IMR-90 (cell line): ENCODE measurements at regions not wholly inside any gene's neighbourhood (a gene's known extent, or its start where the extent isn't known, plus 50 kb on each side); places are given as distances from the start of the nearest gene placed in this dataset.

ENCODE experiments used
- ATAC-seq: fragments of 200-7000 bp; cut with Tn5 transposase; 2 replicates; pipeline ENCODE4 v1.9.1; 2020; ENCODE audit warnings: low read depth, mild to moderate bottlenecking, moderate library complexity
- BruUV-seq: library from RNA; stranded (reverse); fragments of 400-500 nt; replicated peaks from 2 replicates; lab custom pipeline; 2021; lab: Mats Ljungman, UMichigan
- CTCF ChIA-PET: fragments of 300-600 bp; formaldehyde crosslinking; extraction: SDS; loops from one replicate; lab custom pipeline; 2021; ENCODE audit warnings: antibody characterized with exemption; lab: Yijun Ruan, JAX
- POLR2A ChIA-PET: fragments of 300-600 bp; sonication (Branson Sonifier 250); formaldehyde crosslinking; loops from one replicate; lab custom pipeline; 2022; ENCODE audit warnings: antibody characterized with exemption; ENCODE audit not compliant: unreplicated experiment; lab: Charles Lee
- DNase-seq: peaks from one replicate; pipeline ENCODE4 v3.0.0; 2013
- H2AFZ ChIP-seq: replicated peaks from 2 replicates; pipeline ENCODE3; 2013; ENCODE audit warnings: low read length, mild to moderate bottlenecking; ENCODE audit not compliant: poor library complexity
- H2AK5ac ChIP-seq: 2 replicates; pipeline ENCODE4 v1.6.1; 2013; ENCODE audit warnings: low read depth, low read length, inconsistent platforms
- H2AK9ac ChIP-seq: replicated peaks from 2 replicates; pipeline ENCODE3; 2013; ENCODE audit warnings: mild to moderate bottlenecking, low read depth, low read length, moderate library complexity; ENCODE audit not compliant: poor library complexity
- H2BK120ac ChIP-seq: 2 replicates; pipeline ENCODE4 v1.6.1; 2013; ENCODE audit warnings: low read depth, low read length, inconsistent platforms
- H2BK15ac ChIP-seq: 3 replicates; pipeline ENCODE4 v1.6.1; 2013; ENCODE audit warnings: low read depth, low read length, inconsistent platforms
- H2BK20ac ChIP-seq: 2 replicates; pipeline ENCODE4 v1.6.1; 2013; ENCODE audit warnings: low read depth, mild to moderate bottlenecking, inconsistent platforms, low read length, moderate library complexity
- H2BK5ac ChIP-seq: 2 replicates; pipeline ENCODE4 v1.6.1; 2013; ENCODE audit warnings: mild to moderate bottlenecking, low read depth, low read length, inconsistent platforms; ENCODE audit not compliant: poor library complexity, severe bottlenecking
- H3K14ac ChIP-seq: replicated peaks from 2 replicates; pipeline ENCODE4 v1.6.1; 2013; ENCODE audit warnings: low read depth, low read length, inconsistent platforms
- H3K18ac ChIP-seq: 2 replicates; pipeline ENCODE4 v1.6.1; 2013; ENCODE audit warnings: low read depth, low read length, control low read depth
- H3K23ac ChIP-seq: 2 replicates; pipeline ENCODE4 v1.6.1; 2013; ENCODE audit warnings: low read depth, low read length, inconsistent platforms
- H3K27ac ChIP-seq: 2 replicates; pipeline ENCODE4 v1.5.1; 2013; ENCODE audit warnings: mild to moderate bottlenecking, control low read depth, low read length; ENCODE audit not compliant: insufficient read depth
- H3K27me3 ChIP-seq: 2 replicates; pipeline ENCODE4 v1.6.1; 2013; ENCODE audit warnings: low read length; ENCODE audit not compliant: control insufficient read depth, insufficient read depth
- H3K36me3 ChIP-seq: 2 replicates; pipeline ENCODE4 v1.6.1; 2013; ENCODE audit warnings: low read length, mixed read lengths; ENCODE audit not compliant: control insufficient read depth, insufficient read depth
- H3K4ac ChIP-seq: 2 replicates; pipeline ENCODE4 v1.6.1; 2013; ENCODE audit warnings: low read depth, low read length, inconsistent platforms
- H3K4me1 ChIP-seq: 2 replicates; pipeline ENCODE4 v1.6.1; 2013; ENCODE audit warnings: low read length, mixed read lengths; ENCODE audit not compliant: control insufficient read depth, insufficient read depth
- H3K4me2 ChIP-seq: 2 replicates; pipeline ENCODE4 v1.6.1; 2013; ENCODE audit warnings: low read depth, mild to moderate bottlenecking, control low read depth, low read length, moderate library complexity
- H3K4me3 ChIP-seq: 2 replicates; pipeline ENCODE4 v1.5.1; 2013; ENCODE audit warnings: low read depth, mild to moderate bottlenecking, control low read depth, low read length, moderate library complexity; ENCODE audit not compliant: insufficient read depth
- H3K56ac ChIP-seq: 2 replicates; pipeline ENCODE4 v1.6.1; 2013; ENCODE audit warnings: low read length, inconsistent platforms; ENCODE audit not compliant: insufficient read depth; ENCODE audit errors: extremely low read depth
- H3K79me1 ChIP-seq, 2 experiments: 2 replicates each; pipeline ENCODE4 v1.6.1; 2013; ENCODE audit warnings: low read length in 2 of 2, inconsistent platforms in 1 of 2, low read depth in 1 of 2
- H3K9ac ChIP-seq: 2 replicates; pipeline ENCODE4 v1.6.1; 2013; ENCODE audit warnings: low read depth, low read length, control low read depth
- H3K9me1 ChIP-seq: 2 replicates; pipeline ENCODE4 v1.6.1; 2013; ENCODE audit warnings: low read length, inconsistent platforms; ENCODE audit not compliant: insufficient read depth
- H3K9me3 ChIP-seq: 2 replicates; pipeline ENCODE4 v1.6.1; 2013; ENCODE audit warnings: low read length; ENCODE audit not compliant: control insufficient read depth, insufficient read depth
- H4K20me1 ChIP-seq: 2 replicates; pipeline ENCODE4 v1.6.1; 2013; ENCODE audit warnings: low read length, inconsistent platforms; ENCODE audit not compliant: insufficient read depth
- H4K5ac ChIP-seq: 2 replicates; pipeline ENCODE4 v1.6.1; 2013; ENCODE audit warnings: mild to moderate bottlenecking, low read depth, low read length, control low read depth
- H4K8ac ChIP-seq, 2 experiments: 2 replicates each; pipeline ENCODE4 v1.6.1; 2013; ENCODE audit warnings: low read depth in 2 of 2, low read length in 2 of 2, control low read depth in 1 of 2, inconsistent platforms in 1 of 2
- H4K91ac ChIP-seq: 2 replicates; pipeline ENCODE4 v1.6.1; 2013; ENCODE audit warnings: low read depth, low read length, inconsistent platforms; ENCODE audit not compliant: insufficient read depth
- BHLHE40 ChIP-seq: fragments of 150-350 bp; IDR thresholded peaks from 2 replicates; pipeline ENCODE4 v1.6.1; 2016; ENCODE audit warnings: mild to moderate bottlenecking, low read depth, low read length
- CEBPB ChIP-seq: IDR thresholded peaks from 2 replicates; pipeline ENCODE4 v1.6.1; 2012; ENCODE audit warnings: low read depth, low read length, improper control_type of control experiment
- CHD1 ChIP-seq: IDR thresholded peaks from 2 replicates; pipeline ENCODE4 v1.6.1; 2012; ENCODE audit warnings: low read depth, low read length, improper control_type of control experiment
- CTCF ChIP-seq: conservative IDR thresholded peaks from 2 replicates; pipeline ENCODE4 v1.5.1; 2012; ENCODE audit warnings: mild to moderate bottlenecking, low read depth, low read length, improper control_type of control experiment
- FOS ChIP-seq: fragments of 150-350 bp; IDR thresholded peaks from 2 replicates; pipeline ENCODE4 v1.6.1; 2016; ENCODE audit warnings: low read depth, low read length
- MAFK ChIP-seq: IDR thresholded peaks from 2 replicates; pipeline ENCODE4 v1.6.1; 2012; ENCODE audit warnings: low read depth, low read length, improper control_type of control experiment
- MAZ ChIP-seq: IDR thresholded peaks from 2 replicates; pipeline ENCODE4 v1.6.1; 2012; ENCODE audit warnings: low read depth, mild to moderate bottlenecking, low read length, improper control_type of control experiment, moderate library complexity, borderline replicate concordance
- MXI1 ChIP-seq: IDR thresholded peaks from 2 replicates; pipeline ENCODE4 v1.6.1; 2012; ENCODE audit warnings: low read depth, mild to moderate bottlenecking, low read length, moderate library complexity, borderline replicate concordance
- NFE2L2 ChIP-seq: fragments of 150-350 bp; IDR thresholded peaks from 2 replicates; pipeline ENCODE4 v1.6.1; 2016; ENCODE audit warnings: low read depth, mild to moderate bottlenecking, low read length
- POLR2A ChIP-seq: IDR thresholded peaks from 2 replicates; pipeline ENCODE4 v1.6.1; 2012; ENCODE audit warnings: mild to moderate bottlenecking, low read depth, low read length
- RAD21 ChIP-seq: IDR thresholded peaks from 2 replicates; pipeline ENCODE4 v1.6.1; 2012; ENCODE audit warnings: low read length, improper control_type of control experiment
- RCOR1 ChIP-seq: IDR thresholded peaks from 2 replicates; pipeline ENCODE4 v1.6.1; 2012; ENCODE audit warnings: mild to moderate bottlenecking, low read length, improper control_type of control experiment; ENCODE audit not compliant: insufficient replicate concordance
- RFX5 ChIP-seq: IDR thresholded peaks from 2 replicates; pipeline ENCODE4 v1.8.0; 2012; ENCODE audit warnings: low read depth, mild to moderate bottlenecking, low read length, moderate library complexity
- SMC3 ChIP-seq: fragments of 150-350 bp; IDR thresholded peaks from 2 replicates; pipeline ENCODE4 v1.6.1; 2016; ENCODE audit warnings: low read depth, mild to moderate bottlenecking, antibody characterized with exemption, low read length, moderate library complexity
- WGBS, 2 experiments: methylation state at CpG; one replicate each; pipeline versions ENCODE4 v1.1.5 to v1.1.7; 2013; ENCODE audit warnings: missing lambda C conversion rate in 2 of 2; ENCODE audit not compliant: insufficient read length in 1 of 2; ENCODE audit errors: extremely low coverage in 2 of 2; 5-methylcytosine and 5-hydroxymethylcytosine counted together
- dilution Hi-C: fragments of 300-500 bp; cut with HindIII; formaldehyde crosslinking; loops from one replicate; pipeline ENCODE4 v1.14.3; 2018; ENCODE audit warnings: low sequenced_read_pairs; ENCODE audit not compliant: unreplicated experiment
- in situ Hi-C: fragments of 300-500 bp; cut with MboI; formaldehyde crosslinking; loops from 3 replicates; pipeline ENCODE4 v1.14.3; 2019; ENCODE audit warnings: low sequenced_read_pairs, inconsistent platforms, mixed read lengths
- intact Hi-C: fragments of 100-400 bp; cut with micrococcal nuclease; formaldehyde crosslinking; loops from 2 replicates; pipeline ENCODE4 v1.10.0; 2022
- TF ChIP-seq, protein P1 (sequence below): fragments of 150-350 bp; IDR thresholded peaks from 2 replicates; pipeline ENCODE4 v1.6.1; 2016; ENCODE audit warnings: low read depth, mild to moderate bottlenecking, low read length, moderate library complexity, borderline replicate concordance
- TF ChIP-seq, protein P2 (sequence below): fragments of 150-350 bp; IDR thresholded peaks from 2 replicates; pipeline ENCODE4 v1.6.1; 2017; ENCODE audit warnings: mild to moderate bottlenecking, antibody characterized with exemption, low read length, low read depth

DNA sequence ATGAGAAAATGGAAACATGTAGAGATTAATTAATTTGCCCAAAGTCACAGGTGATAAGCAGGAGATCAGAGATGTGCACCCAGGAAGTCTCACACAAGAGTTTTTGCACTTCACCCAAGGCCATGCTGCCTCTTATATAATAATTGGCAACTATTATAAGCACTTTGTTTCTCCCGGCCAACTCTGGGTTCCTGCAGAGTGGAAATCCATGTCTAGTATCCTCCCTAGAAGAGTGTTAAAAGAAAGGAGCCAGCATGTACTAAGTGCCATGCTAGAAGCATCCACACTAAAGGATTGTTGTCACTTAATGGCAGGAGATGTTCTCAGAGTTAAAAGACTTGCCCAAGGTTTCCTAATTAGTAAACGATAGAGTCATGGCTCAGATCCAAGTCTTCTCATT, 470.3 kb downstream of the OMA1 start:
- in situ Hi-C loops (no loop called here), dilution Hi-C loops (no loop called here), intact Hi-C loops (no loop called here)
- ChIA-PET POLR2A (no interaction called here), CTCF (no interaction called here)
- H3K18ac ChIP-seq: no peak overlapping the region
- H4K5ac ChIP-seq: no peak overlapping the region
- H2BK15ac ChIP-seq: no peak overlapping the region
- H2AK5ac ChIP-seq: no peak overlapping the region
- no peak overlapping the region for H3K56ac ChIP-seq
- no peak for DNase-seq
- no peak overlapping the region for H3K9ac ChIP-seq
- no peak overlapping the region for H4K8ac ChIP-seq
- TF ChIP-seq CHD1: no peak
- no peak for TF ChIP-seq NFE2L2
- no peak for TF ChIP-seq FOS
- no peak for TF ChIP-seq RCOR1
- no peak for TF ChIP-seq MAZ
- TF ChIP-seq RFX5: no peak
- no peak for TF ChIP-seq CEBPB
- no peak for TF ChIP-seq RAD21
- TF ChIP-seq BHLHE40: no peak
- TF ChIP-seq, protein P1, sequence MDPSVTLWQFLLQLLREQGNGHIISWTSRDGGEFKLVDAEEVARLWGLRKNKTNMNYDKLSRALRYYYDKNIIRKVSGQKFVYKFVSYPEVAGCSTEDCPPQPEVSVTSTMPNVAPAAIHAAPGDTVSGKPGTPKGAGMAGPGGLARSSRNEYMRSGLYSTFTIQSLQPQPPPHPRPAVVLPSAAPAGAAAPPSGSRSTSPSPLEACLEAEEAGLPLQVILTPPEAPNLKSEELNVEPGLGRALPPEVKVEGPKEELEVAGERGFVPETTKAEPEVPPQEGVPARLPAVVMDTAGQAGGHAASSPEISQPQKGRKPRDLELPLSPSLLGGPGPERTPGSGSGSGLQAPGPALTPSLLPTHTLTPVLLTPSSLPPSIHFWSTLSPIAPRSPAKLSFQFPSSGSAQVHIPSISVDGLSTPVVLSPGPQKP: no peak
- TF ChIP-seq, protein P2, sequence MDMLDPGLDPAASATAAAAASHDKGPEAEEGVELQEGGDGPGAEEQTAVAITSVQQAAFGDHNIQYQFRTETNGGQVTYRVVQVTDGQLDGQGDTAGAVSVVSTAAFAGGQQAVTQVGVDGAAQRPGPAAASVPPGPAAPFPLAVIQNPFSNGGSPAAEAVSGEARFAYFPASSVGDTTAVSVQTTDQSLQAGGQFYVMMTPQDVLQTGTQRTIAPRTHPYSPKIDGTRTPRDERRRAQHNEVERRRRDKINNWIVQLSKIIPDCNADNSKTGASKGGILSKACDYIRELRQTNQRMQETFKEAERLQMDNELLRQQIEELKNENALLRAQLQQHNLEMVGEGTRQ: no peak
- TF ChIP-seq MAFK: no peak
- no peak for TF ChIP-seq MXI1
- TF ChIP-seq POLR2A: no peak
- no peak for TF ChIP-seq SMC3
- TF ChIP-seq CTCF: no peak
- WGBS, 2 experiments: no CpG with 5 or more reads among the region's 2 CpGs
- H3K36me3 ChIP-seq: no peaks in the 10 kb centered on the region
- ATAC-seq: no peak
- H3K4me2 ChIP-seq: no peak overlapping the region
- H2BK20ac ChIP-seq: no peak overlapping the region
- H3K27me3 ChIP-seq: no peaks in the 10 kb centered on the region
- no peak overlapping the region for H2AK9ac ChIP-seq
- H3K4ac ChIP-seq: no peak overlapping the region
- no peak overlapping the region for H3K4me3 ChIP-seq
- no peak overlapping the region for H4K91ac ChIP-seq
- no peak overlapping the region for H3K27ac ChIP-seq
- no peak overlapping the region for H3K14ac ChIP-seq
- H3K4me1 ChIP-seq: no peaks in the 10 kb centered on the region
- H2BK120ac ChIP-seq: no peak overlapping the region
- no peaks in the 10 kb centered on the region for H3K79me1 ChIP-seq
- H3K9me1 ChIP-seq: no peaks in the 10 kb centered on the region
- H4K20me1 ChIP-seq: no peaks in the 10 kb centered on the region
- no peak overlapping the region for H2BK5ac ChIP-seq
- no TSS peak for BruUV-seq
- H2AFZ ChIP-seq: no peak overlapping the region
- no peaks in the 10 kb centered on the region for H3K9me3 ChIP-seq
- no peak overlapping the region for H3K23ac ChIP-seq
